OCI-M2 (cell line): ENCODE measurements at regions not wholly inside any gene's neighbourhood (a gene's known extent, or its start where the extent isn't known, plus 50 kb on each side); places are given as distances from the start of the nearest gene placed in this dataset.

Source experiments
- DNase-seq: peaks from one replicate; lab custom pipeline; 2025; ENCODE audit not compliant: unreplicated experiment; lab: John Stamatoyannopoulos, UW

- DNase-seq = no peak
Measured at GRCh38 chr5:158559643-158560042, 540.1 kb downstream of the EBF1 start.

DNA sequence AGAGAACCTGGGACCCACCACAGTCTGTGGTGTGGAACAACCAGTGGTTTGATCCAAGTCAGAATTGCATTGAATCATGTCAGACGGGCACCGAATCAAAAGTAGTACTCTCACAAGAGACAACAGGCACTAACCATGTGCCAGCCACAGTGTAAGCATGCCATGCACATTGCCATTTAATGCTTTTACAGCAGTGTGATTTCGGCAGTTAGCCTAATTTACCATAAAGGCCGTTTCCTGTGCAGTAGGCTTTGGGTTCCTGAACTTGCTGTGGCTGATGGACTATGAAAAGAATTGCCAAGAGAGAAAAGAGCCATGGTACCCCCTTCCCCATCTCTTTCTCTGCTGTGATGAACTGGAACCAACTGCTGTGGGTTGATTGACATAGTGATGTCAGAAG is 540.6 kb downstream of the EBF1 start:
- no peak for DNase-seq

DNA sequence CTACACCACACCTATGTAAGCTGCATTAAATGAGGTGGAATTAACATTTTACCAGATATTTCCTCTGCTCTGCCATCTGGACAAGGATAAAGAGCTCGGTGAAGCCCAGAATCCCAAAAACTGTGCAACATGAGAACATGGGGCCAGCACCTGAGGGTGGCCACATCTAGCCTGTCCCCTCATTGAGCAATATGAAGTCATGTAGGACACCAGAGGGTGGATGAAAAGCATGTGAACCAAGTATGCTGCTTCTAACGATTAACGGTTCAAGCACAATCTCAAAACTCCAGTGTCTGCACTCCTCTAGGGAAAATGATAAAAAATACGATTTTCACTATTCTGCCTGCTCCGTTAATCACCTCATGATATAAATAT is 545.8 kb downstream of the EBF1 start:
- no peak for DNase-seq

- no peak for DNase-seq
Measured at GRCh38 chr5:158553195-158553961, 546.3 kb downstream of the EBF1 start.

- DNase-seq = no peak
Measured at GRCh38 chr5:158552241-158552640, 547.5 kb downstream of the EBF1 start.

DNA sequence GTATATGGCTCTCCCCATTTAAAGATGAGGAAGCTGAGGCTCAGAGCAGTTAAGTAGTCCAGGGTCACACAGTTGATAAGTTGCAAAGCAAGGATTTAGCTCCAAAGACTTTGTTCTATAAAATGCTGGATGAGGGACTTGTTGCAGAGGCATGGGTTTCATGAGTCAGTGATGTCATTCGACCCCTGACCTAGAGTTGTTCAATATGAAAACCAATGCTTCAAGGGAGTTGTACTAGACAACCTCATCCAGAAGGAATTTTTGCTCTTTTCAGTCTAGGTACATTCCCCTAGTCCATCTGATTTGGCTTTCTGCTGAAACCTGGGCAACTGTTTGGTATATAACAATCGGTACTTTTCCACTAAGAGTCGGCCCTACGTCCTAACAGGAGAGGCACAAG is 550.4 kb downstream of the EBF1 start:
- DNase-seq = no peak

- no peak for DNase-seq
Measured at GRCh38 chr5:158546748-158547147, 553.0 kb downstream of the EBF1 start.

DNA sequence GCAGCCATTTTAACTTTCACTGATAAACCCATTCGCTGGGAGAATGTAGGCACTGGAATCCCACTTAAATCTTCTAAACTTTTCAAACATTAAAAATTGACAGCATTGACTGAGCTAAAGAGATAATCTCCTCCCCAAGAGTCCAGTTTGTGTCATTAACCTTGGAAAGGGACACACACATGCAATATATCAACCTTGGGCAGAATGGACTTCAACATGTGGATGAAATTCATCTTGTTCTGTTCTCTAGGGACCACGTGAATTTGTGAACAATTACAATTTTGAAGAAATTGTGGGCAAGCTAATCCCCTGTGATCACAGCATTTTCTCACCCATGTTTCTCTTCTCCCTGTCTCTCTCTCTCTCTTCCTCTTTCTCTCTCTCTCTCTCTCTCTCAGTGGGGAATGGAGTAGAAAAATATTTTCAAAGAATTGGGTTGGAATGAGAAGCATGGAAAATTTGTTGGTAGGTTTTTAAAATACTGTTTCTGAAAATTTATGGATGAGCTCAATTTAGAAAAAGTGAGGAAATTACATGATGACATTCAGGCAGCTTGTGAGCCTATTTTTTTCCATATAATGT is 553.7 kb downstream of the EBF1 start:
- DNase-seq = no peak

- no peak for DNase-seq
Measured at GRCh38 chr5:158544388-158545339, 555.1 kb downstream of the EBF1 start.

DNA sequence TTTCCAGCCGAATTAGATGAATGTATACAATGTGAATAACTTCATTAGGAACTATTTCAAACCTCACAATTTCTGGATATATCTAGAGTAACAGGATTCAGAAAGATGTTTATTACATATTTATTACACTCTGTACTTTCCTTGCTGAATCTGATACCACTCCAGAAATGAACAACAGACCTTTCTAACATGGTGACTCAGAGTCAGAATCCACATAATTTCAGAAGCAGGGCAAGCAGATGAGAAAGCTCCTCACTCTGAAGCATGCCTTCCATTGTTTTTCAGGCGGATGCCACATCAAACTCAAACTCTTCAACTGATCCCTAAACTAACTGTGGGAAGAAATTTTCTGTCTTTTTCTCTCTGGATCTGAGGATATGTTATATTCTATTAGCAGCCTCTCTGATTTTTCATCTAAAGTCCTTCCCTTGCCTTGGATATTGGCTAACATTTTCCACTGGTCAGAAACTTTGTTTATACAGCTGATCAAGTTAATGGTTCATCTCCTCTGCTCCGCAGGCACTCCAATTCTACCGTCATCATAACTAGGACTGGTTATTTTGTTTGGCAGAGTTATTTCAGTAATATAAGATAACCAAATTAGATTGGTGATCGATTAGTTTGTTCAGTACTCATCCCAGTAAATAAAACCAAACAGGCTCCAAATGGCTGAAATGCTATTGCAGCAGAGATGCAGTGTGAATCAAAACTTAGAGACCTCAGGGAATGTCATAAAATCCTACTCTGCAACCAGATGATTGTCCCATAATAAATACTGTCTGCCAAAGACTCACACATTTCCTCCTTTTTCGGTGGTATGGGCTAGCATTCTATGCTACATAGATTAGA is 556.0 kb downstream of the EBF1 start:
- DNase-seq = no peak

DNA sequence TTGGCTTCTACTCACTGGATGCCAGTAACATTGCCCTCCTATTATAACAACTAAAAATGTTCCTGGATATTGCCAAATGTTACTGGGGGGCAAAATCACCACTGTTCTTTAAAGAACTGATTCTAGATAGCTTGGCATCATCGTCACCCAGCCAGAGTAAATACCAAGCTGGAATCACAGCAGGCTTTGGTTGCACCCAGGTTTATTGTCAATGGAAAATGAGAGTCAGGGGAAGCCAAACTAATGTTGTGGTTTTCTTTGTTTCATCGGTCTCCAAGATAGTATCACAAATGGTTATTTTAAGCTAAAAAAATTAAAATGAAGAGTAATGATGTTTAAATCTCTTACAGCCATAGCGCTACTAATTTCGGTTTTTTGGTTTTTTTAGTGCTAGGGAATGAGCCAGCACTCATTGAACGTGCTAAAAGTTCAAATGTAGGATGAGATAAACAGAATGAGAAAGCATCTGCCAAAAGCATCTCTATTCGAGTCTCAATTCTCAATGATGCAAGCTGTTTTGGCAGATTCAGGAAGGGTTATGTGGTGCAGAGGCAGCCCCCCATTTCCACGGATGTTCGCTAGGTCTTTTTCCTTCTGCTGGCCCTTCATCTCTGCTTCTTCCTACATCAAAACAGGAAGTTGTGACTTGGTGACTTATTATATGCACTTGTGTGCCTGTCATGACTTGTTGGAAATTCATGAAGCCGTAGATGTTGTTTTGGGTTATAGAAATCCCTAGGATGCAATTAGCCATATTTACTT is 558.0 kb downstream of the EBF1 start:
- no peak for DNase-seq

DNA sequence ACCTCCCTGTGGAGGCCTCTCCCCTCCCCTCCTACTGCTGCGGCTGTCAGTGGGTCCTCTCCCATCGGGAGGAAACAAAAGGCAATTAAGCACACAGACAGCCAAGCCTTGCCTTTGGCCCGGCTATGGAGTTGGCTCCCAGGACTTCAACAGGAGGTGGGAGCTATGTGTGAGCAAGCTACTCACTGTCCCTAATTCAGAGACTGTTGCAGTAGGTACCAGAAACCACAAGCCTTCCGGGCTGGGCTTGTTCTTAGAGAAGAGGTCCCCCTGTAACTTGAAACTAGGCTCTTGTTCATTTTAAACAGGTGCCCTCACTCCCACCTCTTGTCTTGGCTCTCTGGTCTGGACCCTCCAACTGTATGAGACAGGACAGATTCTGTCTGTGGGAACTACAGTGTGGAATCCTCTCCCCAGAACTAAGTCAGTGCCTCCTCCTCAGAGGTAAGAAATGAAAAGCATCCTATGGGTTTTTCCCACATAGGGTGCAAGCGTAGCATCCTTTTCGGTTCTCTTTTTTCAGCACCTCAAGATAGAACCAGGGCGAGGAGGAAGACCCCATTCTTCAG is 561.1 kb downstream of the EBF1 start:
- no peak for DNase-seq

DNA sequence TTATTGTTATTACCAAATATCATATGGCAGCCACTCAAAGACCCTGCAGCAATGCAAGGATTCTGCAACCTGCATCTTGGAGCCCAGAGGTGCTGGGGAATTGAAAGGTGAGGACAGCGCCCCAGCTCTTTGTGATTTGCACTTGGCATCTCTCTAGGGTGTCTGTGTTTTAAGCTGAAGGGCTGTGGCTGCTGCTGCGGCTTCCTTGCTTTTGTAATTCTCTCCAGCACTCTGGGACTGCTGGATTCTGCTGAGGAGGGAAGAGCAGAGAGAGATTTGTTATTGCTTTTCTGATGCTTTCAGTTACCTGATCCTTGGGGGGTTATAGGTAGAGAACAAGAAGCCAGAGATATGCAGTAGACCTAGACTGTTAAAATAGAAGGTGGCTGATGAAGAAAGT is 562.4 kb downstream of the EBF1 start:
- DNase-seq = no peak

GRCh38 chr5:158534203-158534602 is 565.5 kb downstream of the EBF1 start:
- no peak for DNase-seq

DNA sequence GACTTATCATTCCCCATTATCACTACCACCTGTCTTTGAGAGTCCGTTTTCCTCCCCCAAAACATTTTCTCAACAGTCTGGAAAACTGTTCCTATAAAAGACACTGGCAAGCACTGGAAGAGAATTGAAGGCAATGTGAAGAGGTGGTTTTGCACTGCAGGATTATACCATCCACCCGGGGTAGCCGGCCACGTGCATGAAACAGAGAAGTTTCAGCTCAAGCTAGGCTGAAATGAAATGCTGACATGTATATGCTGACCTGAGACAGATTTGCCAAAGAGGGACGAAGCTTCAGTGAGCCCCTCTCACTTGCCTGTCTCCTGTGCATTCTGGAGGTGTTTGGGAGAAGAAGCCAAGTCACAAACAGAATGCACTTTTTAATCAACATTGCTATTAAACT is 567.0 kb downstream of the EBF1 start:
- no peak for DNase-seq

GRCh38 chr5:158531860-158532259 is 567.9 kb downstream of the EBF1 start:
- DNase-seq = no peak

DNA sequence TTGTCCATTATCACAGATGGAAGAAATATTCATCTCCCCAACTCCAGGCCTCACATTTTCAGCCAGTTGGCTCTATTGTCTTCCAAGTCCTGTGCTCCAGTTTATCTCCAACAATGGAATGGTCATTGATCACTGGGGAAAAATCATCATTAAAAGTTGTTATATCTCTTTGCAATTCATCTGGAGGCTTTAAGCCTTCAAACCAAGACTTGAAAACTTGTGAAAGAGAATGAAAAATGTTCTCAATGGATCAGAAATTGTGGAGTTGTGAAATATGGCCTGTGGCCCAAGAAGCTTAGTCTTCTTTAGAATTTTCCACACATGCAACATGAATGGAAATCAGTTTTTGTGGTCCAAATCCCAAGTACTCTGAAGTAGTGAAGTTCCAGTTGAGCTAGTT is 569.6 kb downstream of the EBF1 start:
- DNase-seq = no peak

DNA sequence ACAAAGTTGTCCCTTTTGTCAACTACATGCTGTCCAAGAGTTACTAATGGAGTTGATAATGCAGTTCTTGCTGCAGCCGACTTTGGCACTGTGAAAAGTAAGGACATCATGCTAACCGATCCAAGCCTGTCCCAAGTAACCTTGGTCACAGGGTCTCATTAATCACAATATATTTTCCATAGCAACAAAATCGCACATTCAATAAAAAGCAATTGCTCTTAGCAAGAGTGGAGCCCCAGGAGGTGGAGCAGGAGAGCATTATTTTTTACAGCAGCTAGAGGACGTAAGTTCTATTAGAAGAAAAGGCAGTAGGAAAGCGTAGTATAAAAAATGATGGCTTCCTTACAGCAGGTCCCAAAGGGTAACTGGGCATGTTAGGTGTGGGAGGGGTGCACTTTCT is 570.3 kb downstream of the EBF1 start:
- no peak for DNase-seq

DNA sequence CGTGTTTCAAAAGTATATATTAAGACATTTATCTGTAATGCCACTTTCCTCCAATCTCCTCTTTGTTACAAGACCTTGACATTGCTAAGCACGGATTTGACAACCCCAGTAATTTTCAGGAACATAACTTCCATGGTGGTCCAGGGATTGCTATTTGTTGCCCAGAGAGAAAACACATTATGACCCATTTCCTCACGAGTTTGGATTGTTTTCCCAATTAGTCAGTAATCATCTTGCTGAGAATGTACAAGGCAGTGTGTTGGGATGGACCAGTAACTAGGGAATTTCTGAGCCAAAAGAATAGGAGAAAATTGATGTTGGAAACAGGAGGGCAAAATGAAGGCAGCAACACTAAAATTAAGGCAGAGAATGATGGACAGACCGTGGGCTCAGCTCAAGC is 574.1 kb downstream of the EBF1 start:
- no peak for DNase-seq

DNA sequence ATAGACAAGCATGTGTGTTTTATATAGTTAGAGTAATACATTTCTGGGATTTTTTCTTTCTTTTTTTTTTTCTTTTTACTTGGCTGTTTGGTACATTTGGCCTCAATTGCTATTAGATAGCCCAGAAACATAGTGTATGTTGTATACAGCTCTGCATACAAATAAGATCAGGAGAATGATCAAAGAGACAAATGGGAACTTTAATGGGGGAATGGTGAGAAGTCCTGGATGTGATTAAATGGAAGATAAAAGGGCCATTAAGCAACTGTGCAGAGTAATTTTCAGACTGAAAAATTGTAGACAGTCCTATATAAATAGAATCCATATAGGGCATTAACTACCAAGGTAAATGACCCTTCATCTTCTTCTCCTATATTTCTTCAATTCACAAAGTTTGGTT is 575.6 kb downstream of the EBF1 start:
- no peak for DNase-seq
